ENCODE measurements at regions not wholly inside any gene's neighbourhood (a gene's known extent, or its start where the extent isn't known, plus 50 kb on each side); places are given as distances from the start of the nearest gene placed in this dataset.
A peak's percentile ranks its signal among the peaks of the same experiment; 100 is the strongest.

DNA sequence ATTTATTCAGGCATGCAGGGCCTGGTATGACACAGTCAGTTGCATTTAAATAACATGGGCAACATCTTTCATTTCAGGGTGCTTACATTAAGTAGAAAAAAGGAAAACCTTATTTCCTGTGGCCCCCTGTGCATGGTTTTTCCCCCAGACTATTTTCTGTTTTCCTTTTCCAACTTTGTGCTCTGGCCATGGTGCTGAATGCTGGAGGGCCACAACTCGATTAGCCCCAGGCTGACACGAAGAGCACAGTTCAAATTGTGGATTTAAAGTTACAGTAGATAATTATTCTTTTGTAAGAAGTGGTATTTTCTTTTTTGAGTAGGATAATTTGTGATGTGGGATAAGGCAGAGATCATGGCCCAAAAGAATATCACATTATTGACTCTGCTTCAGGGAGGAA is 332.0 kb downstream of the HAO1 start:
- H3F3A ChIP-seq (replicated peaks; ENCODE audit: insufficient read depth), result no peaks in the 10 kb centered on the region
- no peaks in the 10 kb centered on the region for H4K20me1 ChIP-seq (ENCODE audit: insufficient read depth)
- no peaks in the 10 kb centered on the region for H3K4me1 ChIP-seq (ENCODE audit: control insufficient read depth in 1 of 2, insufficient read depth in 2 of 2, low read depth in 1 of 2, low read length in 1 of 2)
- H3K9ac ChIP-seq, result no peak overlapping the region
- H3K4me3 ChIP-seq (ENCODE audit: low read depth in 2 of 2, low read length in 1 of 2), result no peak overlapping the region
- H3K79me2 ChIP-seq (ENCODE audit: insufficient read depth), result no peaks in the 10 kb centered on the region
- no peaks in the 10 kb centered on the region for H3K36me3 ChIP-seq (replicated peaks in 1 of 2; ENCODE audit: control insufficient read depth in 1 of 2, insufficient read depth in 2 of 2, low read length in 1 of 2)
- H3K9me3 ChIP-seq, result no peaks in the 10 kb centered on the region
- H3K9me2 ChIP-seq, result no peaks in the 10 kb centered on the region
- no peak overlapping the region for H3K27ac ChIP-seq (ENCODE audit: low read depth in 2 of 2, low read length in 1 of 2)
- no peak overlapping the region for H3K4me2 ChIP-seq
- CTCF ChIA-PET, result no interaction called here
- POLR2A ChIA-PET, result no interaction called here
- H2AFZ ChIP-seq (ENCODE audit: low read depth), result no peak overlapping the region
- TF ChIP-seq REST (IDR thresholded peaks at IDR 0.05; ENCODE audit: low read depth, low read length) (peak; percentile 96), TEAD4 (IDR thresholded peaks at IDR 0.05; ENCODE audit: borderline replicate concordance, insufficient read depth) (no peak)
- H3K27me3 ChIP-seq (ENCODE audit: insufficient read depth), result no peaks in the 10 kb centered on the region
- DNase-seq, result no peak
- WGBS (ENCODE audit: low lambda C conversion rate), result 23% methylated on average over 2 of the region's 2 CpGs

GRCh38 chr20:7609251-7609650 is 331.0 kb downstream of the HAO1 start:
- no peak for DNase-seq
- Histone ChIP-seq H3K9me3 (no peaks in the 10 kb centered on the region), H3K4me2 (no peak overlapping the region), H3K9me2 (no peaks in the 10 kb centered on the region), H3K4me1 (ENCODE audit: control insufficient read depth in 1 of 2, insufficient read depth in 2 of 2, low read depth in 1 of 2, low read length in 1 of 2) (no peaks in the 10 kb centered on the region), H3K4me3 (ENCODE audit: low read depth in 2 of 2, low read length in 1 of 2) (no peak overlapping the region), H2AFZ (ENCODE audit: low read depth) (no peak overlapping the region), H3K27me3 (ENCODE audit: insufficient read depth) (no peaks in the 10 kb centered on the region), H3K36me3 (replicated peaks in 1 of 2; ENCODE audit: control insufficient read depth in 1 of 2, insufficient read depth in 2 of 2, low read length in 1 of 2) (no peaks in the 10 kb centered on the region), H4K20me1 (ENCODE audit: insufficient read depth) (no peaks in the 10 kb centered on the region), H3F3A (replicated peaks; ENCODE audit: insufficient read depth) (no peaks in the 10 kb centered on the region), H3K27ac (ENCODE audit: low read depth in 2 of 2, low read length in 1 of 2) (no peak overlapping the region), H3K9ac (no peak overlapping the region), H3K79me2 (ENCODE audit: insufficient read depth) (no peaks in the 10 kb centered on the region)
- ChIA-PET CTCF (no interaction called here), POLR2A (no interaction called here)
- TF ChIP-seq USF2 (IDR thresholded peaks at IDR 0.05; ENCODE audit: borderline replicate concordance, low read depth, low read length), result no peak
- TF ChIP-seq EP300 (IDR thresholded peaks at IDR 0.05; ENCODE audit: borderline replicate concordance in 1 of 2, low read depth in 1 of 2, low read length in 1 of 2), result no peak
- TF ChIP-seq FOSL2 (IDR thresholded peaks at IDR 0.05; ENCODE audit: borderline replicate concordance, low read depth), result no peak
- no peak for TF ChIP-seq REST (IDR thresholded peaks at IDR 0.05; ENCODE audit: low read depth, low read length)
- TF ChIP-seq TCF12 (IDR thresholded peaks at IDR 0.05), result no peak
- TF ChIP-seq MXI1 (IDR thresholded peaks at IDR 0.05; ENCODE audit: low read depth, low read length), result no peak
- no peak for TF ChIP-seq CHD2 (IDR thresholded peaks at IDR 0.05; ENCODE audit: low read length, partially characterized antibody)
- TF ChIP-seq NRF1 (IDR thresholded peaks at IDR 0.05; ENCODE audit: low read depth, low read length), result no peak
- TF ChIP-seq RCOR1 (IDR thresholded peaks at IDR 0.05; ENCODE audit: low read length), result no peak
- no peak for TF ChIP-seq NFIC (IDR thresholded peaks at IDR 0.05; ENCODE audit: borderline replicate concordance)
- no peak for TF ChIP-seq YY1 (IDR thresholded peaks at IDR 0.05; ENCODE audit: low read depth)
- TF ChIP-seq, protein P1, sequence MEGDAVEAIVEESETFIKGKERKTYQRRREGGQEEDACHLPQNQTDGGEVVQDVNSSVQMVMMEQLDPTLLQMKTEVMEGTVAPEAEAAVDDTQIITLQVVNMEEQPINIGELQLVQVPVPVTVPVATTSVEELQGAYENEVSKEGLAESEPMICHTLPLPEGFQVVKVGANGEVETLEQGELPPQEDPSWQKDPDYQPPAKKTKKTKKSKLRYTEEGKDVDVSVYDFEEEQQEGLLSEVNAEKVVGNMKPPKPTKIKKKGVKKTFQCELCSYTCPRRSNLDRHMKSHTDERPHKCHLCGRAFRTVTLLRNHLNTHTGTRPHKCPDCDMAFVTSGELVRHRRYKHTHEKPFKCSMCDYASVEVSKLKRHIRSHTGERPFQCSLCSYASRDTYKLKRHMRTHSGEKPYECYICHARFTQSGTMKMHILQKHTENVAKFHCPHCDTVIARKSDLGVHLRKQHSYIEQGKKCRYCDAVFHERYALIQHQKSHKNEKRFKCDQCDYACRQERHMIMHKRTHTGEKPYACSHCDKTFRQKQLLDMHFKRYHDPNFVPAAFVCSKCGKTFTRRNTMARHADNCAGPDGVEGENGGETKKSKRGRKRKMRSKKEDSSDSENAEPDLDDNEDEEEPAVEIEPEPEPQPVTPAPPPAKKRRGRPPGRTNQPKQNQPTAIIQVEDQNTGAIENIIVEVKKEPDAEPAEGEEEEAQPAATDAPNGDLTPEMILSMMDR (IDR thresholded peaks at IDR 0.05), result no peak
- TF ChIP-seq USF1 (IDR thresholded peaks at IDR 0.05; ENCODE audit: borderline replicate concordance, low read depth), result no peak
